HFF-Myc (cell line): ENCODE measurements at regions not wholly inside any gene's neighbourhood (a gene's known extent, or its start where the extent isn't known, plus 50 kb on each side); places are given as distances from the start of the nearest gene placed in this dataset.

Experiments
- DNase-seq: peaks from one replicate; pipeline ENCODE4 v3.0.0-alpha.2; 2011; ENCODE audit warnings: low read depth; ENCODE audit errors: extremely low read depth
- H3K4me3 ChIP-seq: replicated peaks from 2 replicates; pipeline ENCODE4 v1.5.1; 2011; ENCODE audit warnings: low read depth, mild to moderate bottlenecking, control low read depth, low read length
- CTCF ChIP-seq: IDR thresholded peaks from 2 replicates; pipeline ENCODE4 v1.5.1; 2012; ENCODE audit warnings: mild to moderate bottlenecking, low read depth, low read length, control low read depth; ENCODE audit errors: missing control alignments

DNA sequence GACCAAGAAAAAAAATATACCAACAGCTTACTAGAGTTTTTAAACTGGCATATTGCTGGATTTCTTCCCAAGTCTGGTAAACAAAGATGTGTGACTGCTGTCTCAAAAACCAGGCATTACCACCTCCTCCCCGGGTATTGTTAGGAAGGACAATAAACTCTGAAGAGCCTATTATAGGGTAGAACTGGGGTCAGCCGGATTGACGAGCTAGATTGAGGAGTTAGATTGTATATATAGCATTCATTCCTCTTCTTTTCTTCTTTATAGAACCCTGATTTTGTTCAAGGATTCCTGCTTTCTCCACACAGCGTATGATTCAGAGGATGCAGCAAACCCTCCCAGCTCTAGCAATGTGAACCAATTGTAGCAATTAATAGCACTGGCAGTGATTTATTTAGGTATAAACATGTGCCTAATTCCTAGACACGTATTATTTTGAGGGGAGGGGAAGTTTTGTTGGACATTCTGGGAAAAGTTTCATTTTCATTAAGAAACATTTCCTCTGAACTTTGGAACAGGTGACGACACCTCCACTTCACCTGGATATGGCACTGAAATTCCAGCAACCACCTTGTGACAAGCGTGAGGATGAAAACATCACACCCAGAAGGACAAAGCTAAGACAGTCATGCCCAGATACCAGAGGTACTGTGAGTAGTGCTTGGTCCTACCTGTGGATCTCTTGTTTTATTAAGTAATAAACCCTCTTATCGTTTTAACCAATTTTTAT, 679.4 kb upstream of the KIRREL3 start:
- DNase-seq, result no peak
- TF ChIP-seq CTCF, result no peak
- H3K4me3 ChIP-seq, result no peak overlapping the region

DNA sequence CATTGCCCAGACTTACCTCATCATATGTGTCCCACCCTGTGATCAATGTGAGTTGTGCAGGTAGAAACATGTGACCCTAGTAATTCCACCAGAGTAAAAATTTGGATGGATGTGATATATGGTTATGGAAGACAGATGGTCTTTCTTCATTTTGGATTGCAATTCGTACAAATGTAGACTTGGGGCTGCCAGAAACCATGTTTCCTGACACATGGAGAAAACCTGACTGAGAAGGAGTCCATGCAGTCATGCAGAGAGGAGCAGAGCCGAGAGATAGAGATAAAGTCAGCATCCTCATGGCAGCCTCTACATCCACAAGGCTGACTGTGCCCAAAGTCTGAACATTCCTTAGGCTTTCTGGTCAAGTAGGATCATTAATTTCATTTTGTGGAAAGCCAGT, 678.1 kb upstream of the KIRREL3 start:
- TF ChIP-seq CTCF, result no peak
- no peak overlapping the region for H3K4me3 ChIP-seq
- no peak for DNase-seq

GRCh38 chr11:127677660-127678425, 677.3 kb upstream of the KIRREL3 start:
- no peak overlapping the region for H3K4me3 ChIP-seq
- no peak for DNase-seq
- TF ChIP-seq CTCF, result no peak

DNA sequence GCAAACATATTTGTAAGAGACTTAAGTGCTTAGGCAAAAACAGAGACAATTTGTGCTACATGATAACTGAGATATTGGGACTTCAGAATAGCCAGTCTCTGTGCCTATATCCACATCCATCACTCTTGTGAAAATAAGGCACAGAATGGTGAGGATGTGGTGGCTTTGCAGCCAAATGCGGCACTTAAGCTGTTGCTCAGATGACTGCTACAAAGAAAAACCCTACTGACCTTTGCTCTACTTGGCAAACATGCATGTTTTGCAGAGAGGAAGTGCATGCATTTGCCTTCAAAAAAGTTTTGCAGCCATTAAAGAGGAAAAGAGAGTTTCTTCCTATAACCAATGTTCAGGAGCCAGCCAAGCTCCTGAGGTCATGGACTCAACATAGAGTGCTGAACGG, 675.0 kb upstream of the KIRREL3 start:
- DNase-seq, result no peak
- no peak for TF ChIP-seq CTCF
- H3K4me3 ChIP-seq, result no peak overlapping the region

DNA sequence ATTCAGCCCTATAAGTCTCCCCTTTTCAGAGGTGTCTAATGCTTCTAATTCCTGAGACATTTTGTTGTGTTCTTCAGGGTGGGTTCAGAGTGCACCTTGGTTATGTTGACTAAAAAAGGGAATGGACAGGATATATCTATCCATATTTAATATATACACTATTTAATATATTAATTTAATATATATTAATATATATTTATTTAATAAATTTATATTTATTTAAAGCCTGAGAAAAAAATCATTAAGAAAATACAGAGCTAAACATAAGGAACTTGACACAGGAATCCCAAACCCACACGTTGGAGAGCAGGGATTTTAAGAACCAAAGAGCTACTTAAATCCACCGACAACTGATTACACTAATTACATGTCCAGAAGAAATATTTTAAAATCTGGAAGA, 674.2 kb upstream of the KIRREL3 start:
- H3K4me3 ChIP-seq, result no peak overlapping the region
- no peak for DNase-seq
- TF ChIP-seq CTCF, result no peak

GRCh38 chr11:127670374-127671119, 670.0 kb upstream of the KIRREL3 start:
- DNase-seq, result no peak
- TF ChIP-seq CTCF, result no peak
- H3K4me3 ChIP-seq, result no peak overlapping the region
